LHCN-M2 (cell line): ENCODE measurements at regions not wholly inside any gene's neighbourhood (a gene's known extent, or its start where the extent isn't known, plus 50 kb on each side); places are given as distances from the start of the nearest gene placed in this dataset.
"Not testable (repeated sequence)": the region's sequence is repeated elsewhere in the genome, so short reads cannot be mapped to it uniquely, and the experiment has no call there.

ENCODE experiments used
- DNase-seq: peaks from one replicate; pipeline ENCODE4 v3.0.0-alpha.2; 2012; ENCODE audit warnings: low read depth

- no peak for DNase-seq
Measured at GRCh38 chr3:89923921-89924610, 816.6 kb downstream of the EPHA3 start.

GRCh38 chr3:89925976-89926375 lies 818.6 kb downstream of the EPHA3 start:
- DNase-seq = no peak

GRCh38 chr3:89932882-89933281 lies 825.5 kb downstream of the EPHA3 start:
- no peak for DNase-seq

GRCh38 chr3:89944461-89944860 lies 837.0 kb downstream of the EPHA3 start:
- not testable (repeated sequence) for DNase-seq

DNA sequence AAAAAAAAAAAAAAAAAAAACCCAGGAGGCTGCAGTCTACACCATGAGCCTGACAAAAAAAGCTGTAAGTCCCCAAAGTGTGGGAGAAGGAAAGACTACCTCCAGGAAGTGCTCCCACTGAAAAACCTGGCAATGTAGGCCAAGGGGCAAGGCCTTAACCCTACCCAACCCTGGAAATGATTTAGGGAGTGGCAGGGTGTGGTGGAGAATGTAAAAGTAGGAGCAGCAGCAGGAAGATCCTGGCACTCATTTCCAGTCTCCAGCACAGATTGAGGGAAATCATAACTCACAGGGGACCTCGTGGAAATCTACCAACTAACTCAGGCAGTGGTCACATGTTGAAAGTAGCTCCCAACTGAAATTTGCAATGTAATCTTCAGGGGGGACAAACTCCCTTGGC lies 839.5 kb downstream of the EPHA3 start:
- DNase-seq = no peak

GRCh38 chr3:89947337-89947954 lies 840.0 kb downstream of the EPHA3 start:
- no peak for DNase-seq

DNA sequence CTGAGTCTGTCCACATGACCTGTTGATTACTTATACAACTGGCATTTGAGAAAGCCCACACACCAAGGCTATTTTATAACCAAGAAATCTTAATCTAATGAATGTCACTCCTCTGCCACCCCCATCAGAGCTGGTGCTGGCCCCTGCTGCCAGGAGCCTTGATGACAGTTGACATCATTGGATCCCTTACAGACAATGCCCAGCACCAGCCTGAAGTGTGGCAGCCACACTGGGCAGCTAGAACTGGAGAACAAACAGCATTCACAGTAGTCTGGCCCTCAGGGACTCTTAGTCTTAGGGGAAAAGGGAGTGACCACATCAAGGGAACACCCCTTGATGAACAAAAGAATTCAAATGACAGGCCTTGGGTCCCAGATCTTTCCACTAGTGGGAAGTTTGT lies 840.6 kb downstream of the EPHA3 start:
- no peak for DNase-seq

DNA sequence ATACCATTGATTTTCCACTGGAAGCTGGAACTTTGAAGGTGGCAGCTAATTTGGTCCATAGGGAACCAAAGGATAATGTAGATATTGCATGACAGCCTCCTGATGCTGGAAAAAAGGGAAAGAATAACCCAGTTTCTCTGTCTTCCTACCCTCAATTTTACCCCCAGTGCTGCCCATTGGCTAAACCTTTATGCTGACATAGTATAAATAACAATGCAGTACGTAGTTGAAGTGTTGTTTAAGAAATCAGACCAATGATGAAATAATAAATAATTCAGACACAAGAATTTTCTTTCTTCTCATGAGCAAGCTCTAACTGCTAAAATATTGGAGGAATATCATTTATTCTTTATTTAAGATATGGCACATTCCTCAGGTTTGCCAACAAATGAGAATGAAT lies 843.4 kb downstream of the EPHA3 start:
- no peak for DNase-seq

GRCh38 chr3:89954137-89954536 lies 846.7 kb downstream of the EPHA3 start:
- DNase-seq = no peak

- no peak for DNase-seq
Measured at GRCh38 chr3:89955156-89955555, 847.7 kb downstream of the EPHA3 start.

- peak; percentile 71 for DNase-seq
Measured at GRCh38 chr3:89957451-89957850, 850.0 kb downstream of the EPHA3 start.

GRCh38 chr3:89958163-89958562 lies 850.7 kb downstream of the EPHA3 start:
- not testable (repeated sequence) for DNase-seq

DNA sequence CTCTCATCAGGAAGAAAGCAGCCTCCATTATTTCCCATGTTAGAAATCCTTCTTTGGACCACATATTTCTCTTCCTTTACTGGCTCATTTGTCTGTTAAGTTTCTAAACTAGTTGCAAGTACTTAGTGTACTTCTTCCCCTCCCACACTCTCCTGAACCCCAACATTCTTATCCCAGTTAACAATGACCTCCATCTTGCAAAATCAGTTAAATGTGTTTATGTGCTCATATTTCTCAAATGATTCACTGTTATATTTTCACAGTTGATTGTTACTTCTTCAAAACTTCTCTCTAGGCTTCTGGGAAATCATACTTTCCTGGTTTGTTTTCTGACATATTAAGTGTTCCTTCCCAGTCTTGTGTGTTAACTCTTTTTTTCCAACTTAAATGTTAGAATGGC lies 856.9 kb downstream of the EPHA3 start:
- peak; percentile 79 for DNase-seq

GRCh38 chr3:89966877-89967665 lies 859.6 kb downstream of the EPHA3 start:
- DNase-seq = no peak

GRCh38 chr3:89971329-89971728 lies 863.9 kb downstream of the EPHA3 start:
- no peak for DNase-seq

DNA sequence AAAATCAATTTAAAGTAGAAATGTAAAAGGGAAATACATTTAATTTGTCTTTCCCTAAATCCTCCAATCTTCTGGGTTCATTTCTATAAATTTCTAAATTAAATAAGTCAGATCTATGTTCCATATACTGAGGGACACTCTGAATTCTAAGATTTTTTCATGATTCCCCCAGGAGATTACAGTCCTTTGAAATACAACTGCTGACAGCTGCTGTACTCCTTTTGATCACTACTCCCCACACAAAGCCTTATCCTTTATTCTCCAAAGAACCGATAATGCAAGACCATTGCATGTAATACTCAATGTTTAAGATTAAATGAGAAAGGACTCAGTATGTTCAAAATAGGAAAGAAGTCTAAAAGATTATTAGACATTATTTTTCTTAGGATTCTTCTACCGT lies 865.7 kb downstream of the EPHA3 start:
- DNase-seq = no peak

DNA sequence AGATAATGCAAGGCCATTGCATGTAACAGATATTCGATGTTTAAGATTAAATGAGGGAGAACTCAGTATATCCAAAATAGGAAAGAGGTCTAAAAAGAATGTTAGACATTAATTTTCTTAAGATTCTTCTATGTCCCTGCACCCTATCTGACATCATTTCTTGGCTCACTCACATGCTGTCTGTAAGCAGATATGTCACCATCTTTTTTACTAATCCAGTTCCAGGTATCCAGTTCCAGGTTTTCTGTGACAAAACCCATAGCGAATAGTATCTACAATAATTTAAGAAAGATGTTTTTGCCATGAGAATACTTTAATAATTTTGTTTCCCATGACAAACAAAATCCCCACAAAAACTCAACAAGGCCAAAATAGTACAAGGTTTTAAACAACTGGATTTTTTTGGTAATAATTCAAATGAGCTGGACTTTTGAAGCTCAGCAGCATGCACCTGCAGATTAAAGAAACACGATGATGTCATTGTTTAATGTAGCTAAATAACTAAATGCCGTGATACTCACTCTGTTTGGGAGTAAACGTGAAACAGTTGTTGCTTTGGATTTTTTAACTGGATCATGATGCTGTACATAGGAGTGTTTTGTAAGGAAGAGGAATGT lies 867.6 kb downstream of the EPHA3 start:
- no peak for DNase-seq

DNA sequence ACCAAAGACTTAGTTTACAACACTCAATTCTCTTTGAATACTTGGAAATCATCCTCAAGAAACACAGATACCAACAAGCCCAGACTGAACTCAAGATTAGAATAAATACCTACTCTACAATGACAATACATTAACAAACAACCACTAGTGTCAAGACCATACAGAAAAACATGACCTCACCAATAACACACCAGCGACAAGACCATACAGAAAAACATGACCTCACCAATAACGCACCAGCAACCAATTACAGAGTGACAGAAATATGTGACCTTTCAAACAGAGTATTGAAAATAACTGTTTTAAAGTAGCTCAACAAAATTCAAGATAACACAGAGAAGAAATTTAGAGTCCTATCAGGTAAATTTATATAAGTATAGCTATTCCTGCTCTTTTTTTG lies 876.0 kb downstream of the EPHA3 start:
- DNase-seq = no peak

- DNase-seq = no peak
Measured at GRCh38 chr3:90005281-90005847, 897.9 kb downstream of the EPHA3 start.

- peak; percentile 91 for DNase-seq
Measured at GRCh38 chr3:90007778-90008499, 900.5 kb downstream of the EPHA3 start.

- DNase-seq = peak; percentile 88
Measured at GRCh38 chr3:90010341-90010740, 902.9 kb downstream of the EPHA3 start.
